Right atrium auricular region (tissue), 2 donors: ENCODE measurements at regions not wholly inside any gene's neighbourhood (a gene's known extent, or its start where the extent isn't known, plus 50 kb on each side); places are given as distances from the start of the nearest gene placed in this dataset.

Source experiments
- DNase-seq: peaks from one replicate; pipeline ENCODE4 v3.0.0-alpha.2; 2019; ENCODE audit warnings: low spot score
- H3K27ac ChIP-seq, 2 donors: fragments of 200-600 bp; sonication (generic); 1 replicate in 1 of 2; 2 replicates in 1 of 2; pipeline ENCODE4 v1.5.1; 2016 to 2019
- H3K27me3 ChIP-seq, 2 donors: fragments of 200-600 bp; sonication (generic); one replicate each; pipeline versions ENCODE4 v1.5.1 to v1.6.0; 2017 to 2019
- H3K36me3 ChIP-seq: fragments of 200-600 bp; sonication (generic); one replicate; pipeline ENCODE4 v1.5.1; 2016
- H3K4me1 ChIP-seq, 2 donors: fragments of 200-600 bp; sonication (generic); one replicate each; pipeline versions ENCODE4 v1.5.1 to v1.6.0; 2017 to 2019
- H3K4me3 ChIP-seq, 2 donors: fragments of 200-600 bp; sonication (generic); 1 replicate in 1 of 2; 2 replicates in 1 of 2; pipeline ENCODE4 v1.5.1; 2017 to 2019; ENCODE audit warnings: mild to moderate bottlenecking in 1 of 2, moderate library complexity in 1 of 2
- H3K9me3 ChIP-seq, 2 donors: fragments of 200-600 bp; sonication (generic); one replicate each; pipeline ENCODE4 v1.5.1; 2019
- CTCF ChIP-seq, 2 donors: fragments of 200-600 bp; sonication (generic); IDR thresholded peaks; one replicate each; pipeline ENCODE4 v1.5.1; 2019; ENCODE audit warnings: antibody characterized with exemption in 2 of 2

- H3K27me3 ChIP-seq, result no peaks in the 10 kb centered on the region
- no peaks in the 10 kb centered on the region for H3K36me3 ChIP-seq
- no peak for TF ChIP-seq CTCF (IDR thresholded peaks at IDR 0.05)
- DNase-seq, result no peak
- H3K27ac ChIP-seq, result no peak overlapping the region
- no peaks in the 10 kb centered on the region for H3K9me3 ChIP-seq
- H3K4me1 ChIP-seq, result no peaks in the 10 kb centered on the region
- no peak overlapping the region for H3K4me3 ChIP-seq
These were observed 122.3 kb downstream of the THBS2 start for GRCh38 chr6:169131390-169131789.

- no peaks in the 10 kb centered on the region for H3K9me3 ChIP-seq
These were observed 123.5 kb downstream of the THBS2 start for GRCh38 chr6:169130113-169130512.

DNA sequence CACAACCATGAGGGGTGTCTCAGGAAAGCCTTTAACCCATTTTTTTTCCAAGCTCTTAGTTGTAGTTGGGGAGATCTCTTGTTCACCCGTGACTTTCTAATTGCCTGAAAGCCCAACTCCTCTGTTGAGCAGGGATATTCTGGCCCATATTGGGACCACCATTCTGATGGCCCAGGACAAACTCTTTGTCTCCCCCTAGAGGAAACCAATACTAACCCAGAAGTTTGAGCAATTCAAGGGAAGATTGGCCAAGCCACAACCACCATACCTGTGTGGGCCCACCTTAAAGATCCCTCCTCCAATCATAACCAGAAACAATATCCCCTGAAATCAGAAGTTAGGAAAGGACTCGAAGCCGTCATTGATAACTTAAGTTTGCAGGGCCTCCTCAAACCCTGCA lies 132.6 kb downstream of the THBS2 start:
- Histone ChIP-seq H3K27ac (no peak overlapping the region), H3K4me1 (no peaks in the 10 kb centered on the region), H3K27me3 (no peaks in the 10 kb centered on the region), H3K4me3 (no peak overlapping the region), H3K36me3 (no peaks in the 10 kb centered on the region), H3K9me3 (no peaks in the 10 kb centered on the region)
- TF ChIP-seq CTCF (IDR thresholded peaks at IDR 0.05), result no peak
- DNase-seq, result no peak

More at GRCh38 chr6:169130113-169130512, 123.5 kb downstream of the THBS2 start:
- no peaks in the 10 kb centered on the region for H3K36me3 ChIP-seq
- no peak overlapping the region for H3K4me3 ChIP-seq
- no peaks in the 10 kb centered on the region for H3K27me3 ChIP-seq
- TF ChIP-seq CTCF (IDR thresholded peaks at IDR 0.05), result no peak
- no peak overlapping the region for H3K27ac ChIP-seq
- no peak for DNase-seq
- H3K4me1 ChIP-seq, result no peaks in the 10 kb centered on the region

DNA sequence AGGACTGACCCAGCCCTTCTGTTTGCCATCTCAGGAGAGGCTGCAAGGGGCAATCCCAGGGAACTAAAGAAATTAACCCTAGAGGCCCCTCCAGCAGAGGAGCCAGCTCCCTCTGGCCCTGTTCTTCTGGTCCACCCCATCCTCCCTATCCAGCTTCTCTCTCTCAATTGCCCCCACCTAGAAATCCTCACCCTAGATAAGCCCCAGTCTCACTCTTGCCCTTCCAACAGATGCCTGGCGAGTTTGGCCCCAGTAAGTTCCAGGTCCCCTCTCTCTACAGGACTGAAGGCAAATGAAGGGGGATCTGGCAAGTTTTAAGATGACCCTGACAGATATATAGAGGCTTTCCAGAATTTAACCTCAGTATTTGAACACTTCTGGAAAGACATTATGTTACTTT lies 134.0 kb downstream of the THBS2 start:
- no peak overlapping the region for H3K27ac ChIP-seq
- H3K36me3 ChIP-seq, result no peaks in the 10 kb centered on the region
- no peaks in the 10 kb centered on the region for H3K4me1 ChIP-seq
- no peaks in the 10 kb centered on the region for H3K27me3 ChIP-seq
- no peak for DNase-seq
- H3K4me3 ChIP-seq, result no peak overlapping the region
- H3K9me3 ChIP-seq, result no peaks in the 10 kb centered on the region
- TF ChIP-seq CTCF (IDR thresholded peaks at IDR 0.05), result no peak

- Histone ChIP-seq H3K27me3 (no peaks in the 10 kb centered on the region), H3K4me3 (no peak overlapping the region), H3K9me3 (no peaks in the 10 kb centered on the region), H3K27ac (no peak overlapping the region), H3K36me3 (no peaks in the 10 kb centered on the region), H3K4me1 (no peaks in the 10 kb centered on the region)
- no peak for DNase-seq
- no peak for TF ChIP-seq CTCF (IDR thresholded peaks at IDR 0.05)
These were observed 135.3 kb downstream of the THBS2 start for GRCh38 chr6:169118346-169118830.

GRCh38 chr6:169117663-169118062 lies 136.0 kb downstream of the THBS2 start:
- H3K27me3 ChIP-seq, result no peaks in the 10 kb centered on the region
- H3K36me3 ChIP-seq, result no peaks in the 10 kb centered on the region
- no peaks in the 10 kb centered on the region for H3K4me1 ChIP-seq
- H3K27ac ChIP-seq, result no peak overlapping the region
- no peak for TF ChIP-seq CTCF (IDR thresholded peaks at IDR 0.05)
- no peaks in the 10 kb centered on the region for H3K9me3 ChIP-seq
- H3K4me3 ChIP-seq, result no peak overlapping the region
- no peak for DNase-seq
